C4-2B (cell line): ENCODE measurements at regions not wholly inside any gene's neighbourhood (a gene's known extent, or its start where the extent isn't known, plus 50 kb on each side); places are given as distances from the start of the nearest gene placed in this dataset.

Experiments used
- CTCF ChIP-seq: fragments of 450-650 bp; conservative IDR thresholded peaks from 2 replicates; pipeline ENCODE4 v1.5.1; 2017; ENCODE audit warnings: mild to moderate bottlenecking
- ZFX ChIP-seq: fragments of 450-650 bp; IDR thresholded peaks from 2 replicates; pipeline ENCODE4 v1.6.1; 2017

- TF ChIP-seq CTCF (no peak), ZFX (no peak)
Observed at GRCh38 chr22:26852176-26852575, 194.8 kb downstream of the MIAT start.
